Keratinocyte (primary cell): ENCODE measurements at regions not wholly inside any gene's neighbourhood (a gene's known extent, or its start where the extent isn't known, plus 50 kb on each side); places are given as distances from the start of the nearest gene placed in this dataset.

ENCODE experiments used
- DNase-seq: peaks from one replicate; pipeline ENCODE4 v3.0.0-alpha.2; 2011; ENCODE audit warnings: low read depth, missing footprints, low spot score
- FAIRE-seq: peaks from 2 replicates; lab custom pipeline; 2011; peaks lifted over from hg19 to GRCh38; lab: Jason Lieb, UNC
- H2AFZ ChIP-seq: 2 replicates; pipeline ENCODE4 v1.6.0; 2012; ENCODE audit warnings: low read length, control low read depth, inconsistent platforms; ENCODE audit not compliant: control insufficient read depth
- H3K27ac ChIP-seq: 2 replicates; pipeline ENCODE4 v1.5.1; 2011; ENCODE audit warnings: low read length; ENCODE audit not compliant: control insufficient read depth, insufficient read depth
- H3K27me3 ChIP-seq: 3 replicates; pipeline ENCODE4 v1.6.0; 2011; ENCODE audit warnings: low read length; ENCODE audit not compliant: control insufficient read depth, insufficient read depth; ENCODE audit errors: extremely low read depth
- H3K36me3 ChIP-seq, 2 experiments: 2 replicates in 1 of 2; 3 replicates in 1 of 2; pipeline ENCODE4 v1.5.1; 2011; ENCODE audit warnings: low read length in 2 of 2, mild to moderate bottlenecking in 1 of 2; ENCODE audit not compliant: control insufficient read depth in 2 of 2, insufficient read depth in 2 of 2; ENCODE audit errors: extremely low read depth in 1 of 2
- H3K4me1 ChIP-seq: 3 replicates; pipeline ENCODE4 v1.5.1; 2011; ENCODE audit warnings: low read length; ENCODE audit not compliant: control insufficient read depth, insufficient read depth; ENCODE audit errors: extremely low read depth
- H3K4me2 ChIP-seq: 3 replicates; pipeline ENCODE4 v1.6.0; 2011; ENCODE audit warnings: low read depth, low read length; ENCODE audit not compliant: control insufficient read depth, insufficient read depth; ENCODE audit errors: extremely low read depth
- H3K4me3 ChIP-seq, 3 experiments: fragments of 200-600 bp in 1 of 3; sonication (generic) in 1 of 3; 2 replicates in 2 of 3; 3 replicates in 1 of 3; pipeline ENCODE4 v1.5.1; 2011 to 2016; ENCODE audit warnings: low read length in 3 of 3, mild to moderate bottlenecking in 3 of 3, control low read depth in 2 of 3, inconsistent platforms in 1 of 3, low read depth in 1 of 3, mixed read lengths in 1 of 3, mixed run types in 1 of 3, moderate library complexity in 1 of 3; ENCODE audit not compliant: control insufficient read depth in 2 of 3, insufficient read depth in 2 of 3; ENCODE audit errors: extremely low read depth in 1 of 3
- H3K79me2 ChIP-seq: 2 replicates; pipeline ENCODE4 v1.6.0; 2012; ENCODE audit warnings: low read length; ENCODE audit not compliant: control insufficient read depth, insufficient read depth
- H3K9ac ChIP-seq: 3 replicates; pipeline ENCODE4 v1.6.0; 2011; ENCODE audit warnings: low read length; ENCODE audit not compliant: control insufficient read depth, insufficient read depth; ENCODE audit errors: extremely low read depth
- H3K9me1 ChIP-seq: 3 replicates; pipeline ENCODE4 v1.6.0; 2011; ENCODE audit warnings: low read length; ENCODE audit not compliant: control insufficient read depth, insufficient read depth; ENCODE audit errors: extremely low read depth
- H3K9me3 ChIP-seq: 2 replicates; pipeline ENCODE4 v1.5.1; 2012; ENCODE audit warnings: low read depth, low read length; ENCODE audit not compliant: control insufficient read depth
- H4K20me1 ChIP-seq: 3 replicates; pipeline ENCODE4 v1.6.0; 2011; ENCODE audit warnings: low read length; ENCODE audit not compliant: control insufficient read depth, insufficient read depth; ENCODE audit errors: extremely low read depth
- EZH2 ChIP-seq: IDR thresholded peaks from one replicate; pipeline ENCODE4 v1.6.1; 2012; ENCODE audit warnings: inconsistent platforms, mild to moderate bottlenecking, low read length, moderate library complexity
- dilution Hi-C: fragments of 300-500 bp; cut with MboI; formaldehyde crosslinking; loops from one replicate; pipeline ENCODE4 v1.7.0; 2020; ENCODE audit warnings: low sequenced_read_pairs; ENCODE audit not compliant: extremely low pct_ligation_motif_present
- TF ChIP-seq, protein P1 (sequence below), 3 experiments: IDR thresholded peaks in 1 of 3; conservative IDR thresholded peaks in 1 of 3; optimal IDR thresholded peaks in 1 of 3; 2 replicates in 2 of 3; 3 replicates in 1 of 3; pipeline versions ENCODE3 to v1.5.1; 2011; ENCODE audit warnings: low read length in 3 of 3, mild to moderate bottlenecking in 3 of 3, moderate library complexity in 2 of 3, control low read depth in 1 of 3, inconsistent platforms in 1 of 3; ENCODE audit not compliant: insufficient read depth in 2 of 3; ENCODE audit errors: extremely low read depth in 1 of 3

DNA sequence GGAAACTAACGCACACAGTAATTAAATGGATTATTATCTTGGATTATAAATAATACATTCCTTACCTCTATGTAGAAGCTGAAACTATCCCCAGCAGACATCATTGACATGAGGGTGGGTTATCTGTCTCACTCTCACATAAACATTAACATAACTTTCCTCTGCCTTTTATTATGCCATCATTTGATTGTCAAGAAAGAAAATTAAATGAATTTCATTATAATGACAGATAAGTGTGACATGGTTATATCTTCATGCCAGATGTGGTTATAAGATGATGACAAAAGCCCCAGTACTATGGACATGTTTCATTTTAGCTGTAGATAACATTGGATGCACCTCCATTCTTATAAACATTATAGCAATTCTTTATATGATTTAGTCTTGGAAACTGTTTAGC is 476.5 kb downstream of the KCNT2 start:
- H3K4me3 ChIP-seq, result no peak overlapping the region
- TF ChIP-seq, protein P1, sequence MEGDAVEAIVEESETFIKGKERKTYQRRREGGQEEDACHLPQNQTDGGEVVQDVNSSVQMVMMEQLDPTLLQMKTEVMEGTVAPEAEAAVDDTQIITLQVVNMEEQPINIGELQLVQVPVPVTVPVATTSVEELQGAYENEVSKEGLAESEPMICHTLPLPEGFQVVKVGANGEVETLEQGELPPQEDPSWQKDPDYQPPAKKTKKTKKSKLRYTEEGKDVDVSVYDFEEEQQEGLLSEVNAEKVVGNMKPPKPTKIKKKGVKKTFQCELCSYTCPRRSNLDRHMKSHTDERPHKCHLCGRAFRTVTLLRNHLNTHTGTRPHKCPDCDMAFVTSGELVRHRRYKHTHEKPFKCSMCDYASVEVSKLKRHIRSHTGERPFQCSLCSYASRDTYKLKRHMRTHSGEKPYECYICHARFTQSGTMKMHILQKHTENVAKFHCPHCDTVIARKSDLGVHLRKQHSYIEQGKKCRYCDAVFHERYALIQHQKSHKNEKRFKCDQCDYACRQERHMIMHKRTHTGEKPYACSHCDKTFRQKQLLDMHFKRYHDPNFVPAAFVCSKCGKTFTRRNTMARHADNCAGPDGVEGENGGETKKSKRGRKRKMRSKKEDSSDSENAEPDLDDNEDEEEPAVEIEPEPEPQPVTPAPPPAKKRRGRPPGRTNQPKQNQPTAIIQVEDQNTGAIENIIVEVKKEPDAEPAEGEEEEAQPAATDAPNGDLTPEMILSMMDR (optimal IDR thresholded peaks at IDR 0.05 in 1 of 3, IDR thresholded peaks at IDR 0.05 in 1 of 3, conservative IDR thresholded peaks at IDR 0.05 in 1 of 3; ENCODE audit: extremely low read depth in 1 of 3, insufficient read depth in 2 of 3, low read length in 3 of 3), result no peak
- no peak for TF ChIP-seq EZH2

DNA sequence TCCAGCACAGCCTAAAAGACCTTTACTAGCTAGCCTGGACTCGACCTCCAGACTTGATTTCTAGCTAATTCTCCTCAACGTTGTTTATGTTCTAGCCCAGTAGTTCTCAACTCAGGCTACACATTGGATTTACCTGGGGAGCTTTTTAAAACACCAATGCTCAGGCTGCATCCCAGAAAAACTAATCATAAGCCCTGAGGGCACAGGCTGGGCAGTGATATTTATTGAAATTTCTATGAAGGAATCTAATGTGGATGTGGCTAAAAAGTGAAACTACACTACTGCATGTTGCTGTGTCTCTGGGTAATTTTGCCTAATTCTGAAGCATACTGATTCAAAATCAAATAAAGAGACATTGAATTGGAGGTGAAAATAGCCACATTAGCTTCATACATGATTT is 479.4 kb downstream of the KCNT2 start:
- Histone ChIP-seq H3K4me2 (no peak overlapping the region), H3K27ac (no peak overlapping the region), H3K9me1 (no peaks in the 10 kb centered on the region), H3K36me3 (no peaks in the 10 kb centered on the region), H3K79me2 (no peaks in the 10 kb centered on the region), H3K4me3 (no peak overlapping the region), H4K20me1 (no peaks in the 10 kb centered on the region), H3K9ac (no peak overlapping the region), H2AFZ (peak overlapping the region; percentile 6), H3K9me3 (no peaks in the 10 kb centered on the region), H3K4me1 (no peaks in the 10 kb centered on the region), H3K27me3 (no peaks in the 10 kb centered on the region)
- FAIRE-seq (no peak), DNase-seq (no peak)
- TF ChIP-seq, protein P1 (optimal IDR thresholded peaks at IDR 0.05 in 1 of 3, IDR thresholded peaks at IDR 0.05 in 1 of 3, conservative IDR thresholded peaks at IDR 0.05 in 1 of 3; ENCODE audit: extremely low read depth in 1 of 3, insufficient read depth in 2 of 3, low read length in 3 of 3), result no peak
- TF ChIP-seq EZH2, result no peak
- dilution Hi-C loops, result no loop called here

More for the DNA sequence above, 476.5 kb downstream of the KCNT2 start:
- Histone ChIP-seq H3K27ac (no peak overlapping the region), H2AFZ (no peak overlapping the region), H4K20me1 (no peaks in the 10 kb centered on the region), H3K4me1 (no peaks in the 10 kb centered on the region), H3K9me1 (no peaks in the 10 kb centered on the region), H3K36me3 (no peaks in the 10 kb centered on the region), H3K9ac (no peak overlapping the region), H3K4me2 (no peak overlapping the region), H3K9me3 (no peaks in the 10 kb centered on the region), H3K27me3 (no peaks in the 10 kb centered on the region), H3K79me2 (no peaks in the 10 kb centered on the region)
- DNase-seq, result no peak
- FAIRE-seq, result no peak
- dilution Hi-C loops, result no loop called here
